ENCODE measurements at regions not wholly inside any gene's neighbourhood (a gene's known extent, or its start where the extent isn't known, plus 50 kb on each side); places are given as distances from the start of the nearest gene placed in this dataset.

DNA sequence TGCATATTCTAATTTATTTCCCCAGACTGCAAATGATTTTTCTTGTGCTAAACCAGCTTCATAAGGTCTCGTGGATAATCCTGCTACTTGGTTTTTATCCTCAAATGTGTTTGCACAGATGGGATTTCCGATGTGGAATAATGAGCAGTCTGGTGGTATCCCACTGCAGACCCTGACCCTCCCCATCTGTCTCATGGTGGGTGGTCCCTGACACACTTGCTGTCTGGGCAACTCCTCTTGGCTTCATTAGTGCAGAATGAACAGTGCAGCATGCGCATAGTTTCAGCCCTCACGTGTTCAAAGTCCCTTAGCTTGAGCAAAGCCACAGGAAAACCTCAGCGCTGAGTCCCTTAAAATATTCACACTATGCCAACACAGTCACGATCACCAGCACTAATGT is 996.5 kb downstream of the AACS start:
- TF ChIP-seq CTCF (IDR thresholded peaks at IDR 0.05) (no peak), CREM (CRISPR knock-in tag; IDR thresholded peaks at IDR 0.05) (no peak), FOXP1 (CRISPR knock-in tag; IDR thresholded peaks at IDR 0.05; ENCODE audit: borderline replicate concordance) (no peak), SMAD3 (CRISPR knock-in tag; IDR thresholded peaks at IDR 0.05; ENCODE audit: borderline replicate concordance) (no peak), SP1 (CRISPR knock-in tag; conservative IDR thresholded peaks at IDR 0.05) (no peak), E2F4 (CRISPR knock-in tag; IDR thresholded peaks at IDR 0.05; ENCODE audit: borderline replicate concordance, low read depth) (no peak), JUN (CRISPR knock-in tag; IDR thresholded peaks at IDR 0.05) (no peak), OVOL2 (CRISPR knock-in tag; IDR thresholded peaks at IDR 0.05; ENCODE audit: borderline replicate concordance) (no peak), ELF4 (CRISPR knock-in tag; IDR thresholded peaks at IDR 0.05; ENCODE audit: low read depth) (no peak)
- TF ChIP-seq, protein P1, sequence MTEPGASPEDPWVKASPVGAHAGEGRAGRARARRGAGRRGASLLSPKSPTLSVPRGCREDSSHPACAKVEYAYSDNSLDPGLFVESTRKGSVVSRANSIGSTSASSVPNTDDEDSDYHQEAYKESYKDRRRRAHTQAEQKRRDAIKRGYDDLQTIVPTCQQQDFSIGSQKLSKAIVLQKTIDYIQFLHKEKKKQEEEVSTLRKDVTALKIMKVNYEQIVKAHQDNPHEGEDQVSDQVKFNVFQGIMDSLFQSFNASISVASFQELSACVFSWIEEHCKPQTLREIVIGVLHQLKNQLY (CRISPR knock-in tag; IDR thresholded peaks at IDR 0.05) = no peak
